ENCODE measurements at regions not wholly inside any gene's neighbourhood (a gene's known extent, or its start where the extent isn't known, plus 50 kb on each side); places are given as distances from the start of the nearest gene placed in this dataset.
"Not testable (repeated sequence)": the region's sequence is repeated elsewhere in the genome, so short reads cannot be mapped to it uniquely, and the experiment has no call there.

DNA sequence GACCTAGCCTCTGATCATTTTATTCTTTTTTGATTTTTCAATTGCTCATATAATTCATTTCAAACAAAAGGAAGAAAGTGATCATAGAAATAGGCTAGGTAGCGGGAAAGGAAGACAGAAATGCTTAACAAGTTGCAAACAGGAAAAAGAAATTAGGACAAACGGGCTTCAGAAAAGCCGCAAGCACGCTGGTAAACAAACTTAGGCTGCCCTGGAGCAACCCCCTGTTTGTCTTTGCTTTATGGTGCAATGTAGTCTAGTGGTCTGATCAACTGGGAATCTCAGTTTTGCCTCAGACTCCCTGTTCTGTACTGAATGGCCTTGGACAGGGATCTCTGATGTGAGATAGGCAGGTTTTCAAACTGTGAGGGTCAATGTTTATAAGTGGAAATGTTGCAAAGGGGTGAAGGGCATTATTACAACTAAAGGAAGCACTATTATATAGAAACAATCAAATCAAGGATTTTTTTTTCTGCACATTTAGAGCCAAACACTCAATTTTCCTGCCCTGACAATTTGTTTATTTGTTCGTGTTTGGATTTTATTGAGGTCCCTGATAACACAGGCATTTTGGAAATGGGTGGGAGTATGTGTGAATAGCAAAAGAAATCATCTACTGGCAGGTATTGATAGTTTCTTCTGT is 146.8 kb upstream of the NRIP1 start:
- DNase-seq (ENCODE audit: low read depth in 2 of 2) = no peak
- TF ChIP-seq, protein P1, sequence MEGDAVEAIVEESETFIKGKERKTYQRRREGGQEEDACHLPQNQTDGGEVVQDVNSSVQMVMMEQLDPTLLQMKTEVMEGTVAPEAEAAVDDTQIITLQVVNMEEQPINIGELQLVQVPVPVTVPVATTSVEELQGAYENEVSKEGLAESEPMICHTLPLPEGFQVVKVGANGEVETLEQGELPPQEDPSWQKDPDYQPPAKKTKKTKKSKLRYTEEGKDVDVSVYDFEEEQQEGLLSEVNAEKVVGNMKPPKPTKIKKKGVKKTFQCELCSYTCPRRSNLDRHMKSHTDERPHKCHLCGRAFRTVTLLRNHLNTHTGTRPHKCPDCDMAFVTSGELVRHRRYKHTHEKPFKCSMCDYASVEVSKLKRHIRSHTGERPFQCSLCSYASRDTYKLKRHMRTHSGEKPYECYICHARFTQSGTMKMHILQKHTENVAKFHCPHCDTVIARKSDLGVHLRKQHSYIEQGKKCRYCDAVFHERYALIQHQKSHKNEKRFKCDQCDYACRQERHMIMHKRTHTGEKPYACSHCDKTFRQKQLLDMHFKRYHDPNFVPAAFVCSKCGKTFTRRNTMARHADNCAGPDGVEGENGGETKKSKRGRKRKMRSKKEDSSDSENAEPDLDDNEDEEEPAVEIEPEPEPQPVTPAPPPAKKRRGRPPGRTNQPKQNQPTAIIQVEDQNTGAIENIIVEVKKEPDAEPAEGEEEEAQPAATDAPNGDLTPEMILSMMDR (IDR thresholded peaks at IDR 0.05; ENCODE audit: low read depth, low read length) = no peak
- H3K4me3 ChIP-seq (replicated peaks in 1 of 2; ENCODE audit: low read depth in 2 of 2, low read length in 2 of 2) = no peak overlapping the region

DNA sequence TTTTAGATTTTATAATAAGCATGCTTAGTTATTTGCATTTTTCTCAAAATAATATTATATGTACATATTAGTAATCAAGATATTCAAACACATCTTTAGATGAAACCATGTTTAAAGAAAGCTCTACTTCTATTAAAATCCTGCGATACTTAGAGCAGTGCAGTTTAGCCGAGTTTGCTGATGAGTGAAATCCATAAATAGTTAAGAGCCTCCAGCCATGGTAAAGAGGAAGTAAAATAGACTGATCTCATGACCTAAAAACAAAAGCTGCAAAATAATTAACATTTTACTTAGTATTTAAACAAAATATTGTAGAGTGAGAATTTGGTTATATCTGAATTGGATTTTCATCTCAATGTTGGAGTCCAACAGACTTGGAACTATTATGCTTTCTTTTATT is 147.4 kb upstream of the NRIP1 start:
- TF ChIP-seq, protein P1 (IDR thresholded peaks at IDR 0.05; ENCODE audit: low read depth, low read length) = no peak
- no peak for DNase-seq (ENCODE audit: low read depth in 2 of 2)
- no peak overlapping the region for H3K4me3 ChIP-seq (replicated peaks in 1 of 2; ENCODE audit: low read depth in 2 of 2, low read length in 2 of 2)

DNA sequence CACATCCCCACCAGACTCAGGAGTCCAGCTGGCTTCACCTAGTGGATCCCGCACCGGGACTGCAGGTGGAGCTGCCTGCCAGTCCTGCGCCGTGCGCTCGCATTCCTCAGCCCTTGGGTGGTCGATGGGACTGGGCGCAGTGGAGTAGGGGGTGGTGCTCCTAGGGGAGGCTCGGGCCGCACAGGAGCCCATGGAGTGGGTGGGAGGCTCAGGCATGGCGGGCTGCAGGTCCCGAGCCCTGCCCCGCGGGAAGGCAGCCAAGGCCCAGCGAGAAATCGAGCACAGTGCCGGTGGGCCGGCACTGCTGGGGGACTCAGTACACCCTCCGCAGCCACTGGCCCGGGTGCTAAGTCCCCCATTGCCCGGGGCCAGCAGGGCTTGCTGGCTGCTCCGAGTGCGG is 153.7 kb upstream of the NRIP1 start:
- not testable (repeated sequence) for H3K4me3 ChIP-seq (replicated peaks in 1 of 2; ENCODE audit: low read depth in 2 of 2, low read length in 2 of 2); DNase-seq (ENCODE audit: low read depth in 2 of 2)

DNA sequence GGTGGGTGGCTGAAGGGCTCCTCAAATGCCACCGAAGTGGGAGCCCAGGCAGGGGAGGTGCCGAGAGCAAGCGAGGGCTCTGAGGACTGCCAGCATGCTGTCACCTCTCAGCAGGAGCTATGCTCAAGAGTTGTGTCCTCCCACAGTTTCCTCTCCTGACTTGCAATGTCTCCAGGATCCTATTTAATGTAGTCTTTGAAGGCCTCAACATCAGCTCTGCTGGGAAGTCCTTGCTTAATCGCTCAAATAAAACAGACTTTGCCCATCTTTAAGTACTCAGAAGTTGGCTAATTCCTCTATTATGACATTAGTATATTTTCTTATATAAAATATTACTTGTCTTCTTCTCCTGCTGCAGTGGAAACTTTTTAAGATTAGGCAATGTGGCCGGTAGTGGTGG is 154.2 kb upstream of the NRIP1 start:
- TF ChIP-seq, protein P1 (IDR thresholded peaks at IDR 0.05; ENCODE audit: low read depth, low read length) = no peak
- no peak for DNase-seq (ENCODE audit: low read depth in 2 of 2)
- H3K4me3 ChIP-seq (replicated peaks in 1 of 2; ENCODE audit: low read depth in 2 of 2, low read length in 2 of 2) = no peak overlapping the region

DNA sequence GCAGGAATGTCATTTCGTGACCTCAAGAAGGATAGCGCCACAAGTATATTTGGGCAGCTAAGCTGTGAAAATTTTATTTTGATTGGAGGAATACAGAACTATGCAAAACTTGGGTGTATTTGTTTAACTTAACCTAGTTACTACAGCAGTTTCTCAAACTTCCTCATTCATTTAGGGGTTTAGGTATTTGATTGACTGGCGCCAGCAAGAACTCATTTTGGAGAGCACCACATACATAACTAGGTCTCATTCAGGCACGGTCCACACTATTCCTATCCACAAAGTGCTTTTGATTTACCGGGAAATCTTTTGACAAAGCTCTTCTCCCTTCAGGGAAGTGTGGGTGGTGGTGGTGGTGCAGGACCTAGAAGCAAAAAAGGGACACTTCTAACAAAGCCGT is 155.1 kb upstream of the NRIP1 start:
- TF ChIP-seq, protein P1 (IDR thresholded peaks at IDR 0.05; ENCODE audit: low read depth, low read length) = no peak
- H3K4me3 ChIP-seq (replicated peaks in 1 of 2; ENCODE audit: low read depth in 2 of 2, low read length in 2 of 2) = no peak overlapping the region
- no peak for DNase-seq (ENCODE audit: low read depth in 2 of 2)

DNA sequence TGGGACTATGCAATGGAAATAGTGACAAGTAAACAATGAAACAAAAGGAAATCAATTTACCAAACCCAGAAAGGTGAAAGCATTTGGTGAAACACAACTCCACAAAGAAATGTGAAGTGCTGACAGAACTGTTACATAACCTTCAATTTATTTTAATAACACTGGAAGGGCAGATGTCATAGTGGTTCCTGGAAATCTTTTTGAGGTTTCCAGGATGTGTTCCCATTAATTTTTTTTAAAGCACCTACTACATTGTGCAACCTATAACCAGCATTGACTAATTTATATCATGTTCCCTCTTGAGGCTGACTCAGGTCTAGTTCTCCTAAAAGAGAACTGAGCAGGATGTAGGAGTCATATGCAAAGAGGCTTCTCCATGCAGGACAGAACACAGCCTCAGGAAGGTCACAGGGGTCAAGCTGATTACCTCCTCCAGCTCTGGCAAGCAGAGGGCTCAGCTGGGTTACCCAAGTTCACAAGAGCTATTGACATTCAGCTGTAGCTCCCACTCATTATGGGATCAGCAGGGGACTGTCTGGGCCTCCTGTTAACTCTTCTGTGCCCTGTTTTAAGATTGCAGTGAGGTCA is 157.1 kb upstream of the NRIP1 start:
- H3K4me3 ChIP-seq (replicated peaks in 1 of 2; ENCODE audit: low read depth in 2 of 2, low read length in 2 of 2) = no peak overlapping the region
- TF ChIP-seq, protein P1 (IDR thresholded peaks at IDR 0.05; ENCODE audit: low read depth, low read length) = no peak
- DNase-seq (ENCODE audit: low read depth in 2 of 2) = peak; percentile 85 to 93

DNA sequence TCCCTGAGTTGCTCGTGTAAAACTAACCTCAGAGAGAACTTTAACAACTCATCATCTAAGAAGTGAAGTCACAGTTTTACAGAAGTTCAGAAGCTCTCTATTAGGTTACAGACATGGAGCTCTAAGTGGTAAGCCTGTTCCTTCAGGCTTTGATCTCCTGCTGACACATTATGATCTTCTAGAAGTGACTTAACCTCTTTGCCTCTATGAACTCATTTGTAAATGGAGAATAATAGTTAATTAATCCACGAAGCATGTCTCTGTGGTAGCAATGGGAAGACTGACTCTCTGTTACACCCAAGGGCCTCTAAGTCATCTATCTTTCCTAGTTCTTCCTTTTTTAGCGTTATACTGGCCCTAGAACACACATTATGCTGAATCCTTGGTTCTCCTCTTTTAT is 157.9 kb upstream of the NRIP1 start:
- no peak overlapping the region for H3K4me3 ChIP-seq (replicated peaks in 1 of 2; ENCODE audit: low read depth in 2 of 2, low read length in 2 of 2)
- TF ChIP-seq, protein P1 (IDR thresholded peaks at IDR 0.05; ENCODE audit: low read depth, low read length) = no peak
- DNase-seq (ENCODE audit: low read depth in 2 of 2) = peak in 1 of 2 donors; percentile 74

All from cardiac fibroblast (primary cell).